Kidney epithelial cell (primary cell): ENCODE measurements at regions not wholly inside any gene's neighbourhood (a gene's known extent, or its start where the extent isn't known, plus 50 kb on each side); places are given as distances from the start of the nearest gene placed in this dataset.

Experiments
- DNase-seq: peaks from one replicate; pipeline ENCODE4 v3.0.0-alpha.2; 2010; ENCODE audit warnings: low read depth
- H3K27me3 ChIP-seq: 2 replicates; pipeline ENCODE4 v1.6.0; 2011; ENCODE audit warnings: low read length; ENCODE audit not compliant: control insufficient read depth, insufficient read depth
- H3K36me3 ChIP-seq: 2 replicates; pipeline ENCODE4 v1.5.1; 2011; ENCODE audit warnings: low read length; ENCODE audit not compliant: control insufficient read depth, insufficient read depth
- H3K4me3 ChIP-seq: 2 replicates; pipeline ENCODE4 v1.5.1; 2011; ENCODE audit warnings: low read depth, mild to moderate bottlenecking, control low read depth, low read length
- CTCF ChIP-seq: IDR thresholded peaks from 2 replicates; pipeline ENCODE4 v1.5.1; 2011; ENCODE audit warnings: mild to moderate bottlenecking, moderate library complexity, low read length, control low read depth, inconsistent platforms; ENCODE audit not compliant: insufficient read depth, poor library complexity, severe bottlenecking

DNA sequence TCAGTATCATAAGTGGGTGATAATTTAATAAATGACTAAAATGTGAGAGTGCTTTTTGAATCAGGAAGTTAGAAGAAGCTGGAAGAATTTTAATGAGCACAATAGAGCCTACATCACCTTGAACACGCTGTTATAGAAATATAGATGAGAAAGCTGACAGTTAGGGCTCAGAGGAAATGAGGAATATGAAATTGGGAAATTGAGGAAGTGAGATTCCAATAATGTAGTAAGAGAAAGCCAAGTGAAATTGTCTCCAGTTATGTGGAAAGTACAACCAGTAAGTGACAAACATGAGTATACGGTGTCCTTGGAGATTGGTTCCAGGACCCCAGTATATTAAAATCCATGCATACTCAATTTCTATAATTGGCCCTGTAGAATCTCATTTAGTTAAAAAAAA lies 235.9 kb upstream of the FAM174A start:
- TF ChIP-seq CTCF = no peak
- Histone ChIP-seq H3K36me3 (no peaks in the 10 kb centered on the region), H3K4me3 (no peak overlapping the region), H3K27me3 (no peaks in the 10 kb centered on the region)
- no peak for DNase-seq

DNA sequence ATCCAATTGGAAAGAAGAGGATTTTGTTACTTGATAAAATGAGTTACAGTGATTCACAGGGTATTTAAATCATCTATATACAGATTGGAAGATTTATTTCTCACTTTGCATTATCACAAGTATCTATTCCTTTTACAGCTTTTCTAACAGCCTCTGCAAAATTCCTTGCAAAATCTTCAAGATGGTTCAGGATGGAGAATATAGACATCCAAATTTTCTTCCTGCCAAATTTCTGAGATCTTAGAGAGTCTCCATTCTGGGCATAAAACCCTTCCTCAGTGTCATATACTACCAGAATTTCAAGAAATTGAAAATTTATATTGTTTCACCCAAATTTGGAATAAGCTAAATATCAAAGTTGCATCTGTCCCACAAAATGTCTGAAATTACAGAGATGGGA lies 259.1 kb upstream of the FAM174A start:
- no peak for TF ChIP-seq CTCF
- Histone ChIP-seq H3K36me3 (no peaks in the 10 kb centered on the region), H3K27me3 (no peaks in the 10 kb centered on the region), H3K4me3 (no peak overlapping the region)
- DNase-seq = no peak

DNA sequence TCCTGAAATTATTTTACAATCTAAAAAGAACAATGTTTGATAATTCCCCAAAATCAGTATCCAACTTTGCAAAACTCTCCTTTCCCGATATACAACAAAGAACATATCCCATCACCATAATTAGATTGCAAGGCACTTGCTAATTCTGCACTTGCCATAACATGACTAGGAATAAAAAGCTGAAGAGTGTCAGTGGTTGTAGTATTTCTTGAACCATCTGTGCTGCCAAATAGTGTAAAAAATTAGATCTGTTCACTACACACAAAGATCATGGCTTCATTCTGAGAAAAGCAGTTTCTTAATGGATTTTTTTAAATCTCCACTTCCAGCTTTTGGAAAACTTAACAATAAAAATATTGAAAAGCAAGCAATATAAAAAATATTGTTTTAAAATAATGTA lies 259.5 kb upstream of the FAM174A start:
- no peak for DNase-seq
- TF ChIP-seq CTCF = no peak
- Histone ChIP-seq H3K36me3 (no peaks in the 10 kb centered on the region), H3K4me3 (no peak overlapping the region), H3K27me3 (no peaks in the 10 kb centered on the region)

DNA sequence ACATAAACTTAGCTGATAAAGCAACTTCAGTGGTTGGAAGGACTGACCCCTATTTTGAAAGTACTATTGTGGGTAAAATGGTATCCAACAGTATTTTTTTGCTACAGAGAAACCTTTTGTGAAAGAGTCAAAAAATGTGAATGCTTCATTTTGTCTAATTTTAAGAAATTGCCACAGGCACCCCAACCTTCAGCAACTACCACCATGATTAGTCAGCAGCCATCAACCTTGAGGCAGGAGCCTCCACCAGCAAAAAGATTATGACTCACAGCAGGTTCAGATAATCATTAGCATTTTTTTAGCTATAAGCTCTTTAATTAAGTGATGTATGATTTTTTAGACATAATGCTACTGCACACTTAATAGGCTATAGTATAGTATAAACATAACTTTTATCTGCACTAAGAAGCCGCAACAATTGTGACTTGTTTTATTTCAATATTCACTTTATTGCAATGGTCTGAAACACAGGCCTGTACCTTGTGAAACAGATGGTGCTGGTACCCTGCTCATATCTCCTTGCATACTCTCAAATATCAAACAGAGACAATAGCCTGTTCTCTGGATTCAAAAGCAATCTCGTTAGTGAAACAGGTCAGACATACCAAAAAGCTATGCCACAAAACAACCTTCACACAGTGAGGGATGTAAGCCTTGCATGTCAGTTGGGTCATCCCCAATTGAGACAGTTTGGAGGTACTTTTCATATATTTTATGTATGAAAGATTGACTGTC lies 261.2 kb upstream of the FAM174A start:
- Histone ChIP-seq H3K36me3 (no peaks in the 10 kb centered on the region), H3K4me3 (no peak overlapping the region), H3K27me3 (no peaks in the 10 kb centered on the region)
- TF ChIP-seq CTCF = no peak
- DNase-seq = no peak

DNA sequence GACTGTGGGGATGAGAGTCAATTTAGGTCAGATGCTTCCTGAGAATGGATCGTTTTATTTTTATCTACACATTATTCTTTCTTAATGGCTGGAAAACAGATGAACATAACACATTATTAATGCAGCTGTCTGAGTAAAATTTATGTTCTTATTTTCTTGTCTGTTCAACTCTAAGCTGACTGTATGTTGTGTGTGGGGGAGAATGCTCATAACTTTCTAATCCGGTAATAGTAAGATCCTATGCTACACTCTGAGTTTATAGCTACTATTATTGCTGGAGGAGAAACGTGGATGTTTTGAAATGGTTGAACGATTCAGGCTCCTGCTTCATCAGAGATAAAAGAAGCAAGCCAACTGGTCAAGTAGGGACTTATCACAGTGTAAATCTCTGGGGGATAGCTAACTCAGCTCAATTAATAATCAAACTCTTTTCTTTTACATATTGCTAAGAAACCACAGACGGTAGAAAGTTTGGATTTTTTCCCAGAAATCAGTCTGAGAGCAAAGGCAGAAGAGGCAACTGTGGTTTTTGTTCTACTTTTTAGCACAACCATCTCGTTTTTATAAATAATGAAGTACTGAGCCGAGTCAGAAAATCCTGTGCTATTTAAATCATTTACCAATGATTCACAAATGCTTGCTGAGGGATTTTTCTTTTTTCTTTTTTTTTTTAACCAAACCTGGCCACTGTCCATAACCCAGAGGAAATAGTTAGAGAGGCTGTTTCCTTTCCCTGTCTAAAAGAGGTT lies 265.0 kb upstream of the FAM174A start:
- TF ChIP-seq CTCF = no peak
- Histone ChIP-seq H3K4me3 (no peak overlapping the region), H3K36me3 (no peaks in the 10 kb centered on the region), H3K27me3 (no peaks in the 10 kb centered on the region)
- peak; percentile 80 for DNase-seq
